ENCODE measurements at regions not wholly inside any gene's neighbourhood (a gene's known extent, or its start where the extent isn't known, plus 50 kb on each side); places are given as distances from the start of the nearest gene placed in this dataset.

GRCh38 chr13:63195726-63196125, 1780.1 kb upstream of the PCDH20 start:
- TF ChIP-seq CTCF (conservative IDR thresholded peaks at IDR 0.05; ENCODE audit: low read depth, low read length), result no peak
- TF ChIP-seq POLR2A (IDR thresholded peaks at IDR 0.05; ENCODE audit: low read depth, low read length), result no peak
- TF ChIP-seq MXI1 (IDR thresholded peaks at IDR 0.05; ENCODE audit: borderline replicate concordance, low read depth, low read length), result no peak
- no peak for TF ChIP-seq RCOR1 (IDR thresholded peaks at IDR 0.05; ENCODE audit: insufficient replicate concordance, low read length)
- TF ChIP-seq USF2 (IDR thresholded peaks at IDR 0.05; ENCODE audit: low read depth, low read length), result no peak
- TF ChIP-seq SMC3 (IDR thresholded peaks at IDR 0.05; ENCODE audit: low read depth, low read length), result no peak
- no peak for TF ChIP-seq FOS (IDR thresholded peaks at IDR 0.05; ENCODE audit: low read depth, low read length)
- no peak for TF ChIP-seq MAZ (IDR thresholded peaks at IDR 0.05; ENCODE audit: borderline replicate concordance, low read depth, low read length)
- no peak for TF ChIP-seq RAD21 (IDR thresholded peaks at IDR 0.05; ENCODE audit: low read length)
- no peak for TF ChIP-seq MAFK (IDR thresholded peaks at IDR 0.05; ENCODE audit: low read depth, low read length)
- no peak for TF ChIP-seq CEBPB (IDR thresholded peaks at IDR 0.05; ENCODE audit: low read depth, low read length)
- no peak for TF ChIP-seq ELK1 (IDR thresholded peaks at IDR 0.05; ENCODE audit: borderline replicate concordance, low read depth, low read length)
- TF ChIP-seq CHD1 (IDR thresholded peaks at IDR 0.05; ENCODE audit: low read depth, low read length), result no peak
